ENCODE measurements at regions not wholly inside any gene's neighbourhood (a gene's known extent, or its start where the extent isn't known, plus 50 kb on each side); places are given as distances from the start of the nearest gene placed in this dataset.
"Not testable (repeated sequence)": the region's sequence is repeated elsewhere in the genome, so short reads cannot be mapped to it uniquely, and the experiment has no call there.

GRCh38 chrX:39426101-39426500, 624.8 kb downstream of the MID1IP1 start:
- H3K27me3 ChIP-seq (ENCODE audit: low read depth): no peaks in the 10 kb centered on the region
- TF ChIP-seq CTCF (IDR thresholded peaks at IDR 0.05): no peak
- H3K27ac ChIP-seq: no peak overlapping the region
- ATAC-seq: no peak
- no peak overlapping the region for H3K4me3 ChIP-seq
- H3K36me3 ChIP-seq: no peaks in the 10 kb centered on the region
- DNase-seq: no peak
- H3K9me3 ChIP-seq: no peaks in the 10 kb centered on the region
- peaks cover 9% of the 10 kb centered on the region for H3K4me1 ChIP-seq
- intact Hi-C loops (cut with DNase I): no loop called here

- Histone ChIP-seq H3K4me3 (no peak overlapping the region), H3K36me3 (no peaks in the 10 kb centered on the region), H3K4me1 (peaks cover 9% of the 10 kb centered on the region), H3K9me3 (no peaks in the 10 kb centered on the region), H3K27me3 (ENCODE audit: low read depth) (no peaks in the 10 kb centered on the region), H3K27ac (no peak overlapping the region)
- no peak for DNase-seq
- intact Hi-C loops (cut with DNase I): no loop called here
- TF ChIP-seq CTCF (IDR thresholded peaks at IDR 0.05): no peak
- ATAC-seq: no peak
Observed at GRCh38 chrX:39427492-39427891, 626.2 kb downstream of the MID1IP1 start.

GRCh38 chrX:39427906-39428305, 626.6 kb downstream of the MID1IP1 start:
- DNase-seq: no peak
- Histone ChIP-seq H3K4me3 (no peak overlapping the region), H3K27ac (no peak overlapping the region), H3K4me1 (peaks cover 9% of the 10 kb centered on the region), H3K9me3 (no peaks in the 10 kb centered on the region), H3K36me3 (no peaks in the 10 kb centered on the region), H3K27me3 (ENCODE audit: low read depth) (no peaks in the 10 kb centered on the region)
- ATAC-seq: no peak
- no peak for TF ChIP-seq CTCF (IDR thresholded peaks at IDR 0.05)
- intact Hi-C loops (cut with DNase I): no loop called here

GRCh38 chrX:39430551-39430950, 629.3 kb downstream of the MID1IP1 start:
- Histone ChIP-seq H3K4me3 (no peak overlapping the region), H3K36me3 (no peaks in the 10 kb centered on the region), H3K4me1 (peaks cover 9% of the 10 kb centered on the region), H3K9me3 (no peaks in the 10 kb centered on the region), H3K27me3 (ENCODE audit: low read depth) (no peaks in the 10 kb centered on the region), H3K27ac (no peak overlapping the region)
- no peak for ATAC-seq
- intact Hi-C loops (cut with DNase I): no loop called here
- no peak for DNase-seq
- no peak for TF ChIP-seq CTCF (IDR thresholded peaks at IDR 0.05)

- intact Hi-C loops (cut with DNase I): no loop called here
- ATAC-seq (no peak), DNase-seq (no peak)
- Histone ChIP-seq H3K27me3 (ENCODE audit: low read depth) (no peaks in the 10 kb centered on the region), H3K36me3 (no peaks in the 10 kb centered on the region), H3K4me3 (no peak overlapping the region), H3K4me1 (peaks cover 9% of the 10 kb centered on the region), H3K27ac (no peak overlapping the region), H3K9me3 (no peaks in the 10 kb centered on the region)
- TF ChIP-seq CTCF (IDR thresholded peaks at IDR 0.05): no peak
Observed at GRCh38 chrX:39431893-39432292, 630.6 kb downstream of the MID1IP1 start.

- H3K36me3 ChIP-seq; H3K27me3 ChIP-seq (ENCODE audit: low read depth); DNase-seq; H3K27ac ChIP-seq; ATAC-seq; H3K4me3 ChIP-seq; H3K4me1 ChIP-seq; H3K9me3 ChIP-seq; intact Hi-C loops (cut with DNase I): not testable (repeated sequence)
Observed at GRCh38 chrX:39434671-39435070, 633.4 kb downstream of the MID1IP1 start.

- DNase-seq; H3K27ac ChIP-seq; H3K27me3 ChIP-seq (ENCODE audit: low read depth); H3K4me1 ChIP-seq; intact Hi-C loops (cut with DNase I); H3K4me3 ChIP-seq; ATAC-seq; H3K9me3 ChIP-seq; H3K36me3 ChIP-seq: not testable (repeated sequence)
Observed at GRCh38 chrX:39436538-39436937, 635.3 kb downstream of the MID1IP1 start.

All from lower lobe of right lung (tissue), 2 donors.